NCI-H748 (cell line): ENCODE measurements at regions not wholly inside any gene's neighbourhood (a gene's known extent, or its start where the extent isn't known, plus 50 kb on each side); places are given as distances from the start of the nearest gene placed in this dataset.
"Not testable (repeated sequence)": the region's sequence is repeated elsewhere in the genome, so short reads cannot be mapped to it uniquely, and the experiment has no call there.

Experiments
- DNase-seq: peaks from one replicate; lab custom pipeline; 2025; ENCODE audit not compliant: unreplicated experiment; lab: John Stamatoyannopoulos, UW

DNA sequence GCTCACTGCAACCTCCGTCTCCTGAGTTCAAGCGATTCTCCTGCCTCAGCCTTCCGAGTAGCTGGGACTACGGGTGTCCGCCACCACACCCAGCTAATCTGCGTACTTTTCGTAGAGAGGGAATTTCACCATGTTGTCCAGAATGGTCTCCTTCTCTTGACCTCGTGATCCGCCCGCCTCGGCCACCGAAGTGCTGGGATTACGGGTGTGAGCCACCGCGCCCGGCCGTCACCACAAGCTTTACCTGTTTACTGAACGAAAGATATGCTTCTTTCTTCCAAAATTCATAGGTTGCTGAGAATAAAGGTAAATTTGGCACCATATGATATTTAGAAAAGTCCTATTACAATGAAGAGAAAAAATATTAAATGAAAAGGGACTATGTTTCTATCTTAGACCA lies 333.5 kb upstream of the EPHA6 start:
- DNase-seq: no peak

DNA sequence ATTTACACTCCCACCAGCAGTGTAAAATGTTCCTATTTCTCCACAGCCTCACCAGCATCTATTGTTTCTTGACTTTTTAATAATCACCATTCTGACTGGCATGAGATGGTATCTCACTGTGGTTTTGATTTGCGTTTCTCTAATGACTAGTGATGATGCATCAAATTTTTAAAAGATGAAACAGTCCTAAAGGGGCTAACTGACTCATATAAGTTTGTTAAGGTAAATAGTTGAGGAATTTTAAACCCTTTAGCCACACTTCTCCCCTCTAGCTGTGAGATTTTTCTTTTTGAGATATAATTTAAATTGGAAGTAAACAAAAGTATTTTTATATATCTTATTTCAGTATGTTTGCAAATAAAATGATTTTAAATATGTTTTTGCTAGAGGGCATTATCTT lies 331.2 kb upstream of the EPHA6 start:
- DNase-seq: not testable (repeated sequence)

DNA sequence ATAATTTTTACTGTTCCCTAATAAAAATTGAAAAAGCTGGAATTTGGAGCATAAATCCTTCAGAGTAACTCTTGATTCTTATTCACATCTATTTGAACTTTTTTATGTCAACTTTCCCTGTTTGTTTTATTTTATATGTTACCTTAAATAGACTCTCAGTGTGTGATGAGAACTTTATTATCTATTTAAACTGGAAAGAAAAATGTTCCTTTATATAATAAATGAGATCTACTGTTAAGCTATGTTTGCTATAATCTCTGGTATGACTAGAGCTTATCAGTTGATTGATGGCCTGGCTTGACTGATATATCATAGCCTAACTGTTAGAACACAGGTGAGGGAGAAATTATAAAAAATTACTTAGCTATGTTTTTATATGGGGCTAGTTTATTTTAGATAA lies 330.6 kb upstream of the EPHA6 start:
- DNase-seq: no peak

DNA sequence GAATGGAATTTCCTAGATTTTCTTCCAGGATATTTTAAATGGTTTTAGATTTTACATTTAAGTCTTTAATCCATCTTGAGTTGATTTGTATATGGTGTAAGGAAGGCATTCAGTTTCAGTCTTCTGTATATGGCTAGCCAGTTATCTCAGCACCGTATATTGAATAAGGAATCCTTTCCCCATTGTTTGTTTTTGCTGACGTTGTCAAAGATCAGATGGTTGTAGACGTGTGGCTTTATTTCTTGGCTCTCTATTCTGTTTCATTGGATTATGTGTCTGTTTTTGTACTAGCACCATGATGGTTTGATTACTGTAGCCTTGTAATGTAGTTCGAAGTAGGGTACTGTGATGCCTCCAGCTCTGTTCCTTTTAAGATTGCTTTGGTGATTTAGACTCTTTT lies 325.7 kb upstream of the EPHA6 start:
- DNase-seq: no peak

GRCh38 chr3:96491023-96491422 lies 323.4 kb upstream of the EPHA6 start:
- no peak for DNase-seq

- DNase-seq: no peak
These were observed 322.5 kb upstream of the EPHA6 start for GRCh38 chr3:96491868-96492267.

- DNase-seq: no peak
These were observed 304.1 kb upstream of the EPHA6 start for GRCh38 chr3:96510334-96510733.

DNA sequence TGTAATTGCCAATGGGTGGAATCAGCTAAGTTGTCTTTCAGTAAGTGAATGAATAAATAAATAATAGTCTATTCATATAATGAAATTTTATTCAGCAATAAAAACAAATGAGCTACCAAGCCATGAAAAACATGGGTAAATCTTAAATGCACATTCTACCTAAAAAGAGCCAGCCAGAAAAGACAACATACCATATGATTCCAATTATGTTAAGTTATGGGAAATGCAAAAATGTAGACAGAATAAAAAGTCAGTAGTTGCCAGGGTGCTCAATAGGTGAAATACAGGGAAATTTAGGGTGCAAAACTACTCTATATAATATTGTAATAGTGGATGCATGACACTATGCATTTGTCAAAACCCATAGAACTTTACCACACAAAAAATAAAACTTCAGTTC lies 277.2 kb upstream of the EPHA6 start:
- DNase-seq: no peak

DNA sequence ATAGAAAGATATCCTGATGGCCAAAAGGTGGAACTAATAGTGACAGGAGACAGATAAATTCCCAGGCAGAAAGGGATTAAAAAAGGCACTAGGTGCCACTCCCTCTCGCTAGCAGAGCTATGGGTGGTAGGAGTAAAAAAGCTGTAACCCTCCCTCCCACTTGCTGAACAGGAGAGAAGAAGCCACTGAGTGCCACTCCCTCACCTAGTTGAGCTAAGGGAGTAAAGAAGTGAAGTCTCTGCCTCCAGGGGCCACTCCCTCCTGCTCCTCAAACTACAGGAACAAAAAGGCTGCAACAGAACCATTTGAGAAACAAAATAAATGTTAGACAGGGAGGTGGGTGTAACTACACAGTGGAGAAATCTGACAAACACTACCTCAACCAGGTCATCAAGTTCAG lies 276.2 kb upstream of the EPHA6 start:
- no peak for DNase-seq

GRCh38 chr3:96548073-96548472 lies 266.3 kb upstream of the EPHA6 start:
- DNase-seq: no peak

GRCh38 chr3:96576935-96577334 lies 237.5 kb upstream of the EPHA6 start:
- no peak for DNase-seq

- no peak for DNase-seq
These were observed 230.3 kb upstream of the EPHA6 start for GRCh38 chr3:96584066-96584465.

- not testable (repeated sequence) for DNase-seq
These were observed 207.5 kb upstream of the EPHA6 start for GRCh38 chr3:96606865-96607264.

GRCh38 chr3:96619475-96619874 lies 194.9 kb upstream of the EPHA6 start:
- DNase-seq: no peak

GRCh38 chr3:96622878-96623277 lies 191.5 kb upstream of the EPHA6 start:
- no peak for DNase-seq

DNA sequence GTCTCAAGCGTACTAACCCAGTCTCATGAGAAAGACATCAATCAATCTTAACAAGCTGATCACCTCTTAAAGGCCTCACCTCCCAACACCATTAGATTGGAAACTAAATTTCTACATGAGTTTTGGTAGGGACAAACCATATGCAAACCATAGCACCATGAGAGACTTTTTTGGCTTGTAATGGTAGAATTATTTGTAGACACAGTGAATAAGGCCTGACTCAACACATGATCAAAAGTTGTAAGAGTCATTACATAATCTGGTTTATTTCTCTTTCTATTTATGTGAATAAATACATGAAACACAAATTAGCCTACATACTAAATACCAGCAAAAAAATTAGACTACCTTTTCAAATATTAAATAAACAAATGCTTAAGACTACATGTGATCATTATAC lies 183.3 kb upstream of the EPHA6 start:
- no peak for DNase-seq

GRCh38 chr3:96646596-96646995 lies 167.8 kb upstream of the EPHA6 start:
- DNase-seq: no peak

DNA sequence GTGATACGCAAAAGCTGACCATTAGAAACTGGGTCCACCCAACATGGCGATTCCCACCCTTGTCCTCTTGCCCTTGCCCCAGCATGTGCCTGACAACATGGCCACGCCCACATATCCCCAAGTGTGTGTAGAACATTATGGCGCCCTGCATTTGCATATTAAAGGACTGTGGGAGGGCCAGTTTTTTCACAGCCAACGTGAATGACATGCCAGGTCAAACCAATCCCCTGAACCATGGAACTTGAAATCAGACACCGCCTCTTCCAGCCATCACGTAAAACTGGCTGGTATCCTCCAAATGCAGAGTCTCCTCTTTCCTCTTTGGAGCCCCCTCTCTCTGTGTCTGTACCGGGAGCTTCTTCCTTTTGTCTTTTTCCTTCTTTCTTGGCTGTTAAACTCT lies 156.7 kb upstream of the EPHA6 start:
- peak; percentile 40 for DNase-seq

- not testable (repeated sequence) for DNase-seq
These were observed 142.4 kb upstream of the EPHA6 start for GRCh38 chr3:96671861-96672595.

- no peak for DNase-seq
These were observed 137.2 kb upstream of the EPHA6 start for GRCh38 chr3:96677156-96677555.

- no peak for DNase-seq
These were observed 136.1 kb upstream of the EPHA6 start for GRCh38 chr3:96678325-96678724.

DNA sequence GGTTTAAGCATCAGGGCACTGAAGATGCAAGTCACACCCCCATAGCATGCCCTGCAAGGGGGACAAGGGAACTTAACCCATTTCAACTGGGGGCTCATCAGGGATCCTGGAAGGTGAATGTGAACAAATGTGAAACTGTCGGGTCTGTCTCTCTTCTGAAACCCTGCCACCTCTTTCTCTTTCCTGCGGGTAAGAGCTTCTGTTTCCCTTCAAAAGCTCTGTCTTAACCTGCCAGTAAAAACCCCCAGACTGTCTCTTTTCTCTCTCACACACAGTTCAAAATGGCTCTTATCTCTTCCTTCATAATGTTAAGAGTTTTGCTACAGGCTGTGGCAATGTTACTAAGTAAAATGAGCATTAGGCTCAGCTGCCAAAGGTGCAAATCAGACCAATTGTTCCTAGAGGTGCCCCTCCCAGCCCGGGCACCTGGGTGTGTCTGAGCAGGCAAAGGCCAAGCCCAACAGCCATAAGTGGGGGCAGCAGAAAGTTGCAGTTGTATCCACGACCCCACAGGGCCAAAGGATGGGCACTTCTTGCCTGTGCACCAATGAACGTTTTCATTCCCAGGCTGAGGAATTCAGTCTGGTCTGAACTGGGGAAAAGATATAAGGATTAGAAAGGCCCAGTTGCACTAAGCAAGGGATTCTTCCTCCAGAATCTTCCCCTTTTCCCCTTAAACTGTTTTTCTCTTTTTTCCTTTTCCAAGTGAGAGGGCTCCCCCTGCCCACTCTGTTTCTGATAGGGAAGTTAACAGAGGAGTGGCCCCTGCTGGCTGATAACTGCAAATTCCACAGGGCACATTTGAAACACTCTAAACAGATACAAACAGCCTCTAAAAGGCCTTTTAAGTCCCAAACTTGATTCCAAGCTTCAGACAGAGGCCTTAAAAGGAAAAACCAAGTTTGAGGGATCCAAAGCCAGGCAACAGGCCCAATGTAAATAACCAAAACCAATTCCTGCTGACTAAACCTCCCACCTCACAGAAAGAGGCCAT lies 113.8 kb upstream of the EPHA6 start:
- peak; percentile 14 for DNase-seq
